NCI-H446 treated with DMSO at 0.1 percent for 48 hours (cell line): ENCODE measurements at regions not wholly inside any gene's neighbourhood (a gene's known extent, or its start where the extent isn't known, plus 50 kb on each side); places are given as distances from the start of the nearest gene placed in this dataset.
A peak's percentile ranks its signal among the peaks of the same experiment; 100 is the strongest.

Experiments
- DNase-seq: peaks from one replicate; lab custom pipeline; 2025; lab: John Stamatoyannopoulos, UW

GRCh38 chr1:68293122-68293521 lies 60.8 kb upstream of the WLS start:
- no peak for DNase-seq

- peak; percentile 20 for DNase-seq
Observed at GRCh38 chr1:68291688-68292384, 59.5 kb upstream of the WLS start.

GRCh38 chr1:68287241-68287640 lies 54.9 kb upstream of the WLS start:
- no peak for DNase-seq

- DNase-seq: no peak
Observed at GRCh38 chr1:68285046-68285445, 52.7 kb upstream of the WLS start.

GRCh38 chr1:68281946-68282615 lies 49.8 kb upstream of the WLS start:
- no peak for DNase-seq
